Smooth muscle cell of the brain vasculature (primary cell): ENCODE measurements at regions not wholly inside any gene's neighbourhood (a gene's known extent, or its start where the extent isn't known, plus 50 kb on each side); places are given as distances from the start of the nearest gene placed in this dataset.
"Not testable (repeated sequence)": the region's sequence is repeated elsewhere in the genome, so short reads cannot be mapped to it uniquely, and the experiment has no call there.

Source experiments
- DNase-seq: peaks from one replicate; pipeline ENCODE4 v3.0.0-alpha.2; 2012; ENCODE audit warnings: low read depth, low spot score

DNA sequence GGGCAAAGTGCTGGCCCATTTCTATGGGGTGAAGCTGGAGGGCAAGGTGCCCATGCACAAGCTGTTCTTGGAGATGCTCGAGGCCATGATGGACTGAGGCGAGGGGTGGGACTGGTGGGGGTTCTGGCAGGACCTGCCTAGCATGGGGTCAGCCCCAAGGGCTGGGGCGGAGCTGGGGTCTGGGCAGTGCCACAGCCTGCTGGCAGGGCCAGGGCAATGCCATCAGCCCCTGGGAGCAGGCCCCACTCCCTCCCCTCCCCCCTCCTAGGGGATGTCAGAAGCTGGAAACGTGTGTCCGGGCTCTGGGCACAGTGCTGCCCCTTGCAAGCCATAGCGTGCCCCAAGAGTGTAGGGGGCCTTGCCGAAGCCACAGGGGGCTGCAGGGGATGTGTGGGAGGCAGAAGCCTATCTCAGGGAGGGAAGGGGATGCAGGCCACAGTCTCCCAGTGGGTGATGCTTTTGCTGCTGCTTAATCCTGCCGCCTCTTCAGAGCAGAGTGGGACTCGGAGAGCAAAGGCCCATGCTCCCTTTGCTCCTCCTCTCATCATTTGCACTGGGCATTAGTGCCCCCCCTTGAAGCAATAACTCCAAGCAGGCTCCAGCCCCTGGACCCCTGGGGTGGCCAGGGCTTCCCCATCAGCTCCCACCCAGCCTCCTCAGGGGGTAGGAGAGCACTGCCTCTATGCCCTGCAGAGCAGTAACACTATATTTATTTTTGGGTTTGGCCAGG lies 85.2 kb downstream of the MRPL57 start:
- not testable (repeated sequence) for DNase-seq

DNA sequence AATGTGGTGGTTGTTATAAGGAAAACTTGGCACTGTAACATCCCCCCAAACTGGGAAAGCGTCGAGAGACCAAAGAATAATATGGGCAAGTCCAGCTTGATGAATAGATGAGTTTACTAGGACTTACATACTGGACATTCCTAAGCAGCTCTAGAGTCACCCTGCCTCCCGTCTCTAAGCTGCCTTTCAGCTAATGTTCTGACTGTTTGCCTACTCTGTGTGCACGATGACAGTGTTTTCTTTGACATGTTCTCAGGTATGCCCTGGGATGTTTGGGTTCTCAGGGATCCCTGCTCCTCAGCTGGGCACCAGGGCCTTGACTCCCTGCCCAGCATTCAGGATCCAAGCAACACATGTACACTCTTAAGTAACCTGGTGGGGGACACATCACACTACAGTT lies 87.5 kb downstream of the MRPL57 start:
- not testable (repeated sequence) for DNase-seq

- DNase-seq, result not testable (repeated sequence)
Measured at GRCh38 chr13:21268485-21268884, 92.0 kb downstream of the MRPL57 start.

- DNase-seq, result not testable (repeated sequence)
Measured at GRCh38 chr13:21272439-21272838, 96.0 kb downstream of the MRPL57 start.

DNA sequence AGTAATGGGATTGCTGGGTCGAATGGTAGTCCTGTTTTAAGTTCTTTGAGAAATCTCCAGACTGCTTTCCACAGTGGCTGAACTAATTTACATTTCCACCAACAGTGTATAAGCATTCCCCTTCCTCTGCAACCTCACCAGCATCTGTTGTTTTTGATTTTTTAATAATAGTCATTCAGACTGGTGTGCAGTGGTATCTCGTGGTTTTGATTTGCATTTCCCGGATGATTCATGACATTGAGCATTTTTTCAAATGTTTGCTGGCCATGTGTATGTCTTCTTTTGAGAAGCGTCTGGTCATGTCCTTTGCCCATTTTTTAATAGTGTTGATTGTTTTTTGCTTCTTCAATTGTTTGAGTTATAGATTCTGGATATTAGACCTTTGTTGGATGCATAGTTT lies 98.0 kb downstream of the MRPL57 start:
- DNase-seq, result not testable (repeated sequence)

GRCh38 chr13:21282065-21282464 lies 105.6 kb downstream of the MRPL57 start:
- DNase-seq, result no peak

DNA sequence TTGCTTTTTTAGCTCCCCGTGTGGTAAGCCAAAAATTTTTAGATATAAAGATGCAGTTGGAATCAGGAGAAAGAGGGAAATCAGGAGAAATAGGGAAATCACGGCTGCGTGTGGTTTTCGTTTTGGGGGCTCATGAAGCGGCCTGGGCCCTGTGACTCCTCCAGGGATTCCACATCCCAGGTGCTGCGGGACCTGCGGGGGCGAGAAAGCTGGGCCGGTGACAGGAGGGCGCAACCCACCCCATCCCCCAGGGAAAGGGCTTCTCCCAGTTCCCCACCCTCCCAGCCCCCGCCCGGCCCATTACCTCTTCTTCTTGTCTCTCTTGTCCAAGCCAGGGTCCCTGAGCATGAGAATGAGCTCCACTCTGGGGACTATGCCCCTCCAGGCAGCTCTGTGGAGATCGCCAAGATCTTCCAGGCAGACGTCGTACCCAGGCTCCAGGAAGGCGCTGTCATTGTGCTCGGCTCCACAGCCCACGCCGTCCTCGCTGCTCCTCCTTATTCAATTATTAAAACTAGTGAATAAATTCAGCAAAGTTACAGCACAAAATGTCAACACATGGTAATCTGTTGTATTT lies 111.0 kb downstream of the MRPL57 start:
- DNase-seq, result no peak

GRCh38 chr13:21289475-21289874 lies 113.0 kb downstream of the MRPL57 start:
- DNase-seq, result no peak

DNA sequence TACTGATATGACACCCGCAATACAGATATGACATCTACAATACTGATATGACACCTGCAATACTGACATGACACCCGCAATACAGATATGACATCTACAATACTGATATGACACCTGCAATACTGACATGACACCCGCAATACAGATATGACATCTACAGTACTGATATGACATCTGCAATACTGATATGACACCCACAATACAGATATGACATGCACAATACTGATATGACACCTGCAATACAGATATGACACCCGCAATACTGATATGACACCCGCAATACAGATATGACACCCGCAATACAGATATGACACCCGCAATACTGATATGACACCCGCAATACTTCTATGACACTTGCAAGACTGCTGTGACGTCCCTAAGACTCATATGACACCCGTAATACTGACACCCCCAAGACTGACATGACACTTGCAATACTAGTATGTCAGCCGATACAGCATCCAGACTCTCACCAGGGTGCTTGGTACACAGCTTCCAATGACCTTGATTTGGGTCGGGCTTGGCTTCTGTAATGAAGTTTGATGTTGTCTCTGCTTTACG lies 114.1 kb downstream of the MRPL57 start:
- not testable (repeated sequence) for DNase-seq

- no peak for DNase-seq
Measured at GRCh38 chr13:21291840-21292239, 115.4 kb downstream of the MRPL57 start.

DNA sequence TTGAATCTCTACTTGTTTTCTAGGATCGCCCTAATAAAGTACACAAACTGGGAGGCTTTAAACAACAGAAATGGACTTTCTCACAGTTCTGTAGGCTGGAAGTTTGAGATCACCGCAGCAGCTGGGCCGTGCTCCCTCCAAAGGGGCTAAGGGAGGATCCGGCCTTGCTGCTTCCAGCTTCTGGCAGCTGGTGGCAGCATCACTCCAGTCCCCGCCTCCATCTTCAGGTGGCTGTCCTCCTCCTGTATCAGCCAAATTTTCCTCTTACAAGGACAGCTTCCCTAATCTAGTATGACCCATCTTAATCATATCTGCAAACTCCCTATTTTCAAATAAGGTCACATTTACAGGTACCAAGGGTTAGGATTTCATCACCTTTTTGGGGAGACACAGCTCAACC lies 120.5 kb downstream of the MRPL57 start:
- peak; percentile 13 for DNase-seq

DNA sequence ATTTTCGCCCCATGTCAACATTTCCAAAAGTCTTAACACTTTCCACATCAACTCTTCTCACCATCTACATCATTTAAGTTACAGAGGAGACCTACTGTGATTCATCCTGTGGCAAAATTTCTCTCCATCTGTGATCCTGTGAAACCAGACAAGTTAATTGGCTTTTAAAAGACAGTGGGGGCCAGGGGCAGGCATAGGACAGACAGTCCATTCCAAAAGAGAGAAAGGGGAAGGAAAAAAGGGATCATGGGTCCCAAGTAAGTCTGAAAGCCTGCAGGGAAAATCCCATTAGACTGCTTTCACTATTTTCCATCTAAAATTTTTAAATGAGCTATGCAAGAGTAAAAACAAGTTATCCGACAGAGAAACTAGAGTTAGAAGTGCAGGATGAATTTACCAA lies 121.0 kb downstream of the MRPL57 start:
- no peak for DNase-seq

DNA sequence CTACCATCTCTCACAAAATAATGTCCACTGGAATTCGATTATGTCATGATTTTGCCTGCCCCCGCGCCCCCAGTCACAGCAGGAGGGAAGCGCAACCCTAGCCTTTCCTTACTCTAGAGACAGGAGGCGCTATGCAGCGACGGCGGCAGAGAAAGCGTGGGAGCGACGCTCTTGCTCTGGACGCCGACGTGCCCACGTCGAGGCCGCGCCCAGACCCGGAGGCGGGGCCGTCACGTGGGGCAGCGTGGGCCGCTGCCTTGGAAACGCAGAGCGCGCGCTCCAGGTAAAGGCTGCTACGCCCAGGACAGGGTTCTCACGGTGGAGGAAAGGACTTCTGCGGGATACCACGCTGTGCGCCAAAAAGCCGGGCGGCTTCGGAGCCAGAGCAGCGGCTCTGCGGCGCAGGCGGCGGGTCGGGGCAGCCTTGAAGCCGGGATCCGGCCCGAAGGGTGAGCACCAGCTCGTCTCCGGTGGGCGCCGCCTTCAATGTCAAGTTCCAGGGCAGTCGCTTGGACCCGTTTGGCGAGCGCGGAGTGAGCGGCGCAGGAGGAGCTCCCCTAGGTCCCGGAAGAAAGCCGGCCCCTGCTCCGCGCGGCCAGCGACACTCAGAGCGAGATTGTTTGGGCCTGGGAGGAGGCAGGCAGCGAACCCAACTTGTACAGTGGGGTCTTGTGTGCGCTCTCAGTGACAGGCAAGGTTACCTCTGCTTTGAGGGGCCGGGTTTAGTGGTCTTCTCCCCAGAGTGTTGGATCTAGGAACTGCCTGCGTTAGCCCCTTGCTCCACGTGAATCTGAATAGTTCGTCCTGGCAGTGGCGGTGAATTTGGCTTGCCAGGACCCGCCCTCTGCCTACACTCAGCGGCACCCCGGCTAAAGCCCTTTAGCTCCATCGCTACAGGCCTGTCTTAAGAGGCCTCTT lies 121.7 kb downstream of the MRPL57 start:
- peak; percentile 73 for DNase-seq

DNA sequence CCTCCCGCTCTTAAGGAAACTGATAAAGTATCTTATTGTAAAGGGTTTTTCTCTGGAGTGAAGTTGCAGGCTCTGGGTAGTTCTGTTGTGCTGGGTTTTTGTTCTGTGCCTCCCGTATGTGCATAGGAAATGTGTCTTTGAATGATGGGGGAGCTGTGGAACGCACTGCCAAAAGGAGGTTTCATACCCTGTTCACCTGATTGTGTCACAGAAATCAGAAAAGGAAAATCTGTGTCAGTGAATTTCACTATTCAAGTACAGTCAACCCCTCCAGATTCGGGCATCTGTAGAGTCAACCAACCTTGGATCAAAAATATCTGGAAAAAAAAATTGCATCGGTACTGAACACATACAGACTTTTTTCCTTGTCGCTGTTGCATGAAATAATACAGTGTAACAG lies 127.8 kb downstream of the MRPL57 start:
- DNase-seq, result no peak

- not testable (repeated sequence) for DNase-seq
Measured at GRCh38 chr13:21306300-21307073, 130.0 kb downstream of the MRPL57 start.

DNA sequence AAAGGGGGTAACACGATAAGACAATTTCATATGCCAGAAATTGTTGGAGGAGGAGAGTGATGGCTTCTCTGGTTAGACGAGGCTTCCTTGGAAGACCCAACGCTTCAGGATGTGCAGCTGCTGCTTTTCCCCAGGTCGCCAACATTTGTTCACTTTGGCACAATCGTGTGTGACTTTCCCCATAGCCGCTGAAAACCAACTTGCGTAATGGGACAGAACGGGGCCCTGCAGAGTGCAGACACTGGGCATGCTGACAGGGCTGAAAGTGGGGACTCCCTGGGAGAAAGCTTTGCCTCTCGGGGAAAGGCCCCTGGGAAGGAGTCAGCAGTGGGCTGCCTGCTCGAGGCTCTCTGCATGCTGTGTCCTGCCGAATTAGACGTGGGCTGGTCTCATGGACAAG lies 130.7 kb downstream of the MRPL57 start:
- not testable (repeated sequence) for DNase-seq

- DNase-seq, result no peak
Measured at GRCh38 chr13:21308906-21309305, 132.4 kb downstream of the MRPL57 start.

DNA sequence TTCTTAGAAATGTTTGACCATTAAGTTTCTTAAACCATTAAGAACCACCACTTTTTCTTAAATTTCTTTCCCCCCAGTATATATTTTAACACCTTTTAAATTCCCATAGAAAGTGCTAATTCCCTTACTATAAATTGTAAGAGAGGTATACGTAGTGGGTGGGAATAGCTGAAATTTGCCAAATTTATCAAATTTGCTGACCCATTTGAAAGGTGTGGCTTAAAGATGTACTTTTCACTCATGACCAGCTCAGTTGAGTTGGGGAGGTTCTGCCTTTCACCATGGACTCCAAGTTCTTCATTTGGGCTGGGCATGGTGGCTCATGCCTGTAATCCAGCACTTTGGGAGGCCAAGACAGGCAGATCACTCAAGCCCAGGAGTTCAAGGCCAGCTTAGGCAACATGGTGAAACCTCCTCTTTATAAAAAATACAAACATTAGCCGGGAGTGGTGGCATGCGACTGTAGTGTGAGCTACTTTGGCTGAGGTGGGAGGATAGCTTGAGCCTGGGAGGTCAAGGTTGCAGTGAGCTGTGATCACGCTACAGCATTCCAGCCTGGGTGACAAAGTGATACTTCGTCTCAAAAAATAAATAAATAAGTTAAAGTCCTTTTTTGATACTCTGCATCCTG lies 133.2 kb downstream of the MRPL57 start:
- DNase-seq, result no peak

DNA sequence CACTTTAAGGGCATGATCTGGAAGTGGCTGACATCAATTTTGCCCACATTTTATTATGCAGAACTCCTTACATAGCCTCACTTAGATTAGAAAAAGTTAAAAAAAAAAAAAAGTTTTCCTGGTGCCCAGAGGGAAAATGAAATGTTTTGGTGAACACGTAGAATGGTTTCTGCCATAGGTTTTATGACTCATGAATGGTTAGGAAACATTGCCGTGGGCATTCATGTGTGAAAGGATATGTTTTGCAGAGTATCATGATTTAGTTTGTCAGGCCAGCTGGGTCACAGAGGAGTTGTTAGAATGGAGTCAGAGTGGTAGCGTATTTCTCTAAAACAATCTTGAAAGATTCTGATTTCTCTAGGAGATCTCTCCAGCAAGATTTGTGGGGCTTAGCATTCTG lies 133.8 kb downstream of the MRPL57 start:
- DNase-seq, result no peak

DNA sequence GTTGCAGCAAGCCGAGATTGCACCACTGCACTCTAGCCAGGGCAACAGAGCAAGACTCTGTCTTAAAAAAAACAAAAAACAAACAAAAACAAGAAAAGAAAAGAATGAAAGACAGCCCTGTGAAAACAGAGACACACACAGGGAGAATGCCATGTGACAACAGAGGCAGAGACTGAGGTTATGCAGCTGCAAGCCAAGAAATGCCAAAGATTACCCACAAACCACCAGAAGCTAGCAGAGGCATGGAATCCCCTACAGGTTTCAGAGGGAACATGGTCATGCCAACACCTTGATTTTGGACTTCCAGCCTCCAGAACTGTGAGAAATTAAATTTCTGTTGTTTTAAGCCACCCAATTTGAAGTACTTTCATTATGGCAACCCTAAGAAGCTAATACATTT lies 138.5 kb downstream of the MRPL57 start:
- not testable (repeated sequence) for DNase-seq

DNA sequence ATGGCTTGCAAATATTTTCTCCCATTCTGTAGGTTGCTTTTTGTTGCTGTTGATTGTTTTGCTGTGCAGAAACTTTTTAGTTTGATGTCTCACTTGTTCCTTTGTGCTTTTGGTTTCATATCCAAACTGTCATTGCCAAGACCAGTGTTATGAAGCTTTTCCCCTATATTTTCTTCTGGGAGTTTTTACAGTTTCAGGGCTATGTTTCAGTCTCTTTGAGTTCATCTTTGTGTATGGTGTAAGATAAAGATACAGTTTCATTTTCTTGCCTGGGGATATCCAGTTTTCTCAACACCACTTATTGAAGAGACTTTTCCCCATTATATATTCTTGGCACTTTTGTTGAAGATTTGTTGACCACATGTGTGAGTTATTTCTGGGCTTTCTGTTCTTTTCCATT lies 139.9 kb downstream of the MRPL57 start:
- no peak for DNase-seq
